ENCODE measurements at regions not wholly inside any gene's neighbourhood (a gene's known extent, or its start where the extent isn't known, plus 50 kb on each side); places are given as distances from the start of the nearest gene placed in this dataset.
A peak's percentile ranks its signal among the peaks of the same experiment; 100 is the strongest.

GRCh38 chr16:5577463-5577862, 479.9 kb upstream of the EEF2KMT start:
- DNase-seq = no peak

GRCh38 chr16:5575646-5576245, 478.2 kb upstream of the EEF2KMT start:
- no peak for DNase-seq

- DNase-seq = no peak
Measured at GRCh38 chr16:5575121-5575520, 477.5 kb upstream of the EEF2KMT start.

- DNase-seq = no peak
Measured at GRCh38 chr16:5572056-5572455, 474.5 kb upstream of the EEF2KMT start.

DNA sequence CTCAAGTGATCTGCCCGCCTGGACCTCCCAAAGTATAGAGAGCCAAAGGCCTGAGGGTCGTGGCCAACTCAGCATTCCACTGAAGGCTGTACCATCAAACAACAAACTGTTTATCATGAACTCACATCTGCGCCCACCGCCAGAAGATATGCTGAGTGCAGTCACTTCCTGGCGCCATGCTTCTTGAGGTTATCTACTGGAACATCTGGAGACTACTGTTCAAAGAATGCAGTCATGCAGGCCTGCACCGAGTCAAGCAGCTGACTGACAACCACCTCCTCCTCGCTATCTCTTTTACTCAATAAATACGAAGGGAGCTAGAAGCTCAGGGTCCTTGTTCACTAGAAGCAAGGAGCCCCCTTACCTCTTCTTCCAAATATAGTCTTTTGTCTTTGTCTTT, 473.9 kb upstream of the EEF2KMT start:
- DNase-seq = no peak

- no peak for DNase-seq
Measured at GRCh38 chr16:5561800-5562199, 464.2 kb upstream of the EEF2KMT start.

DNA sequence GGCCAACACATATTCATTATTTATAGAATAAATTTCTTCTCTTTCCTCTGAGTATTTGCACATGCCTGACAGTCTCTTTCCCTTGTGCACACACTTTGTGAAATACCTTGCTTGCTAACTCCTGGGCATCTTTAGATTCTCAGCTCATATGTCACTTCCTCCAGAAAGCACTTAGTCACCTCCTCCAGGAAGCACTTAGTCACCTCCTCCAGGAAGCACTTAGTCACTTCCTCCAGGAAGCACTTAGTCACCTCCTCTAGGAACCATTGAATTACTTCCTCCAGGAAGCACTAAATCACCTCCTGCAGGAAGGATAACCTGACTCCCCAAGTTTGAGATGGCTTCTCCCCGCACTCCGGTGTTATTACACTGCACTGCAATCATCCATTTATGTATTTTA, 462.5 kb upstream of the EEF2KMT start:
- DNase-seq = no peak

GRCh38 chr16:5557966-5558365, 460.4 kb upstream of the EEF2KMT start:
- no peak for DNase-seq

GRCh38 chr16:5557448-5557847, 459.9 kb upstream of the EEF2KMT start:
- DNase-seq = no peak

DNA sequence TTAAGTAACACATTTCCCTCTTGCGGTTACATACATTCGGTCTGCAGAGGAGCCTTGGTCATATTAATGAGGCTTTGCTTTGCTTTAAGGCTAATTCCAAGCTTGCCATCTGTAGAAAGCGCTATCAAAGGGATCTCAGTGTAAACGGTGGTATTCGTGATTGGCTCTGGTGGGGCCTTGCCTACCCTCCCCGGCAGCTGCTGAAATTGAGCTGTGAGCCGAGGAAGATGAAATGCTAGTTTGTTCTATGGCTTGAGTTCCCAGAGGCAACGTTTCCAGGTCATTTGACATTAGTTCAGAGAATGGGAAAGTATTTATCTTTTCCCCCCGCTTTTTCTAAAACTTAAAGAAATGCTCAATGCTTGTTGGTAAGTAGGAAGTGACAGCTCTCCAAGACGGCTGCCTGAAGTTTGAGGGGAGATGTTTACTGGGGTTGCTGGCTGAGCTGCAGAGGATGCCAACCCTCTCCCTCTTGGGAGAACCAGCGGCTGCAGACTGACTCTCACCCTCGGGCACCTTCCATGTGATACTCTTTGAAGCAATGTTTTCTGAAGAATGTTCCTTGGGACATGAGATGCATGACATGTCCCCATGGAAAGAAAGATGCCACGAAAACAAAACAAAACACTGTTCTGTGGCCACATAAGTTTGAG, 458.7 kb upstream of the EEF2KMT start:
- no peak for DNase-seq

DNA sequence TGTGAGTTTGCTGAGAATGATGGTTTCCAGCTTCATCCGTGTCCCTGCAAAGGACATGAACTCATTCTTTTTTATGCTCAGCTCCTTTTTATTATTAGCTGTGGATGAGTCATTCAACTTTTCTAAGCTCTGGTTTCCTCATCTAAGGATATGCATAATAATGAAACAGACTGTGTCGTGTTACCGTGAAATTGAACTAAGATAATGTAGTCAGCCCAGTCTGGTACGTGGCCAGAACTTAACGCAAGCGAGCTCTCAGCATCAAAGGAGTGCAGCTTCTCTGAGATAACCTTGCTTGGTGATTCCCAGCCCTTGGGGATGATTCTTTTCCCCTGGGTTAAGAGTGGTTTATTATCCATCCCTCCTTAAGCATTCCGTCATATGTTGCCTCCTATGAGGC, 454.3 kb upstream of the EEF2KMT start:
- peak in 1 of 51 donors; percentile 4 for DNase-seq

- no peak for DNase-seq
Measured at GRCh38 chr16:5549802-5550201, 452.2 kb upstream of the EEF2KMT start.

- no peak for DNase-seq
Measured at GRCh38 chr16:5541356-5541755, 443.8 kb upstream of the EEF2KMT start.

DNA sequence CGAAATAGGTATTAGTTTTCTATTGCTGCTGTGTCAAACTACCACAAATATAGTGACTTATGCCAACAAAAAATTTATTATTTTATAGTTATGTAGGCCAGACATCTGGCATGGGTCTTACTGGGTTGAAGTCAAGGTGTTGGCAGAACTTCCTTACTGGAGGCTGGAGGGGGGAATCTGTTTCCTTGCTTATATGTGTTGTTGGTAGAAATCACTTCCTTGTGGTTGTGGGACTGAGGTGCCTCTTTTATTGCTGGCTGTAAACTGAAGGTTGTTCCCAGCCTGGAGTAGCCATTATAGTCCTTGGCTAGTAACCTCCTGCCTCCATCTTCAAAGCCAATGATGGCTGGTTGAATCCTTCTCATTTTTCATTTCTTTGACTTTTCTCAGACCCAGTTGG, 439.8 kb upstream of the EEF2KMT start:
- DNase-seq = no peak

DNA sequence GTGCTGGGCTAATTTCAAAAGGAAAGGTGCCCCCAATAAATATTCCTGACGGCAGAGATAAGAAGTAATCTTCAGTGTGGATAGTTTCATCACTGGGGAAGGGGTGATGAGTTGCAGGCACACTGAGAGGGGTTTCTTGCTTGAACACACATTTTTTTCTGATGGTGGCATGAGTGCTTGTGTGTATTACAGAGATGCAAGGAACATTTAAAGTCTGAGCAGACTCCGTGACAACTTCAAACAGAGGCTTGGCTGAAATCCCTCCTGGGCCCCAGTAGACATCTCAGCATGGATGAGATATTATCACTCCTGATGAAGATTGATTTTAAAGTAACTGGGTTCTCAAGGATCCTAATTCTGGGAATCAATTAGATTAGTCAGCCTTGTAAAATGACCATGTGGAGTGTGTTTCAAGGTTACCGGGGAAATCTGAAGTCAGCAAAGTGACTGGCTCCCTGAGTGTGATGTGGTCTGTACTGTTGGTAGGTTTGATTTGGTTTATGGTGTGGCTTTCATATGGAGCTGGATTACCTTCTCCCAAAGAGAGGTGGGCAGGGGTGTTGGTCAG, 435.8 kb upstream of the EEF2KMT start:
- DNase-seq = no peak

- DNase-seq = no peak
Measured at GRCh38 chr16:5527817-5528216, 430.2 kb upstream of the EEF2KMT start.

DNA sequence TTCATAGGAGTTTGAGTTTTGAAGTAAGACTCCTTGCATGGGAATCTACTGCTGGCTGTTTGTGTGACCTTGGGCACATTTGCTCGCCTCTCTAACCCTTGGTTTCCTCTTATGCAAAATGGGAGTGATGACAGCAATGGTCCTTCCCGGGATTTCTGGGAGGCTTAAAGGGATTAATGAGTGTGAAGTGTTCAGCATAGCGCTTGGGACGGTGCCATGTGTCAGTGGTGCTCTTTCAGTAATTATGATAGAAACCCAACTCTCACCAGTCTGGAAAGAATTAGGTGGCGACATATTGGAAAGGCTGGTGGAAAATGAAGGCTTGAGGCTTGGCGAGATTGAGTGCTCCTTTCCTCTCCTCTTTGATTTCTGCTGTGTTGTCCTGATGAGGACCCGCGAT, 429.2 kb upstream of the EEF2KMT start:
- no peak for DNase-seq

DNA sequence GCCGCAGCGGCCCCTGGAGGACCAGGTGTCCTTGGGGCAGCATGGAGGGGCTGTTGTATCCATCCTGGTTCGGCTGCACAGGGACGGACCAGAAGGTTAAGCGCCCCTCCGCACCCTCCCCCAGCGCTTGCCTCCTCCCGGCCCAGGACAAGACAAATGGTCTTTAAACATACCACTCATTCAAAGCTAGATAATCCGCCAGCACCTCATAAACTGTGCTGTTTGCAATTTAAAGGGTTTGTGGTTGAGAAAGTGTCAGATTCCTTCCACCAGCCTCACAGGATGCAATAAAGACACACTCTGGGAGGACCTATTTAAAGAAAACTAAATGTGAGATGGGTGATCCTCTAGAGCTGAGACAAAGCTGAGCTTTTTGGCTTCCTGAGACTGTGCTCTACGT, 426.2 kb upstream of the EEF2KMT start:
- DNase-seq = no peak

DNA sequence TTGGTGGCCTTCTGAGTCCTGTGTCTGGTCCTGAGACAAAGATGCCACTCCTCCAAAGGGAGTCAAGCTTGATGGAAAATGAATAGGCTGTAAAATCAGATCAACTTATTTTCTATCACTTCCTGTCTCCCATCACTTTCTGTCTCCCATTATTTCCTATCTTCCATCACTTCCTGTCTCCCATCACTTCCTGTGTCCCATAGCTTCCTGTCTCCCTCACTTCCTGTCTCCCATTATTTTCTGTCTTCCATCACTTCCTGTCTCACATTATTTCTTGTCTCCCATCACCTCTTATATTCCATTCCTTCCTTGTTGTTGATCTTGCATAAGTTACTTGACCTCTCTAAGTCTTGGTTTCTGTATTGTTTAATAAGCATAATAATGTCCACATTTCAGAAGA, 418.5 kb upstream of the EEF2KMT start:
- no peak for DNase-seq

DNA sequence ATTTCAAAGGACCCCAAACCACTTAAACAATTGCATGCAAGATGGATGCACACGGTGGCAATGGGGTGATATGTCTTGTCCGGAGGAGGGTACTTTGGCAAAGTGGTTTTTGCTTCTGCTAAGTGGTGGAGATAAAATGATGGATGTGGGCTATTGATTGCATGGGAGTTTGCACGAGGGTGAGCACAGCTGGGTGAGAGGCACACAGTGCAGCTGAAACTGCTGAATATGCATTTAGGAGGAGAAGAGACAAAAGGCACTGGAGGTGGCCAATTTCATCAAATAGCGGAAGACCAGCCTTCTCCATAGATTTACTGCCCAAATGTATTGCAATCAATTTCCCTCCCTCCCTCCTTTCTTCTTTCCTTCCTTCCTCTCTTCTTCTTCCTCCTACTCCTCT, 414.4 kb upstream of the EEF2KMT start:
- no peak for DNase-seq

DNA sequence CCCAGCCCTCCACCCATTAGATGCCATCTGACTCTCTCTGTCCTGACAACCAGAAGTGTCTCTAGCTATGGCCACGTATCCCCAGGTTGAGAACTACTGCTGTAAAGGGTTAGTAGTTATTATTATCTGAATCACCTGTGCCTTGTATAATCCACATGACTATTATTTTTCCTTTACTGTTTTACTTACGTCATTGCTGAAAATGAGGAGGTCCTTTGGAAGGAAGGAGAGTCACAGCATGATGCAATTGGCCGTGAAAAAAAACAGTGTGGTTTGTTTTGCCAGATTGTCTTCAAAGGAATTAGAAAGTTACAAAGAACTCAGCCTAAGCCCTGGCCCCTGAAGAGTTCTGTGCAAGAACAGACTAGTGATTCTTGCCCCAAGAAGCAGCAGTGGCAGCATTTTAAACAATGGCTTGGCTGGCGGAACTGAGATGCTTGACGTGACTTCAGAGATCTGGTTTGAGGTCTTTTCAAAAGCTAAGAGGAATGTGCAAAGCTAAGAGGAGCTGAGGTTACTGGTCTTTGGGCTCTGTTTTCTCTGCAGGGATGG, 413.3 kb upstream of the EEF2KMT start:
- no peak for DNase-seq

DNA sequence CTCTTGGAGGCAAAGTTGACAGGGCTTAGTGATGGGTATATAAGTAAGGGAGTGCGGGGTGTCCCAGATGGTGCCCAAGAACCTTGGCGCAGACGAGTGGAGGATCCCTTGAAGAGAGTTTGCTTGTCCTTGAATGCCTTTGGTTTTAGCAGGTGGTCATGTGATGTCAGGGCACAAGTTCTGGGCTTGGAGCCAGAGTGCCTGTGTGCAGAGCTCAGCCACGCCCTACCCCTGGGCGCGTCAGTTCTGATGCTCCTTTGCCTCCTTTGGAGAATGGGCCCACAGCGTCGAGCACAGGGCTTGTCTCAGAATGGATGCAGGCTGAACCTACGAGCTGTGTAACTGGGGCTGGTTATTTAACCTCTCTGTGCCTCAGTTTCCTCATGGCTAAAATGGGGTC, 412.2 kb upstream of the EEF2KMT start:
- no peak for DNase-seq

- peak in 1 of 51 donors; percentile 59 for DNase-seq
Measured at GRCh38 chr16:5509336-5509735, 411.7 kb upstream of the EEF2KMT start.
